GM23338 (cell line): ENCODE measurements at regions not wholly inside any gene's neighbourhood (a gene's known extent, or its start where the extent isn't known, plus 50 kb on each side); places are given as distances from the start of the nearest gene placed in this dataset.

Experiments used
- ATAC-seq: fragments of 200-7000 bp; cut with Tn5 transposase; 3 replicates; pipeline ENCODE4 v1.9.1; 2020
- DNase-seq: peaks from one replicate; pipeline ENCODE4 v3.0.0-alpha.2; 2015; ENCODE audit warnings: low spot score
- H2AFZ ChIP-seq: fragments of 200-600 bp; sonication (generic); 2 replicates; pipeline ENCODE4 v1.8.0; 2016; ENCODE audit warnings: antibody characterized with exemption, mild to moderate bottlenecking, moderate library complexity
- H3F3A ChIP-seq: fragments of 200-600 bp; sonication (generic); replicated peaks from 2 replicates; pipeline ENCODE4 v1.8.0; 2017; ENCODE audit warnings: antibody characterized with exemption, mixed run types, low read depth
- H3K27ac ChIP-seq: fragments of 200-600 bp; sonication (generic); 2 replicates; pipeline ENCODE4 v1.6.1; 2016; ENCODE audit warnings: low read depth
- H3K27me3 ChIP-seq: fragments of 200-600 bp; sonication (generic); 2 replicates; pipeline ENCODE4 v1.8.0; 2016; ENCODE audit warnings: mild to moderate bottlenecking, mixed run types, moderate library complexity; ENCODE audit not compliant: insufficient read depth
- H3K36me3 ChIP-seq: fragments of 200-600 bp; sonication (generic); 2 replicates; pipeline ENCODE4 v1.8.0; 2016; ENCODE audit warnings: mild to moderate bottlenecking; ENCODE audit not compliant: insufficient read depth
- H3K4me1 ChIP-seq: fragments of 200-600 bp; sonication (generic); 2 replicates; pipeline ENCODE4 v1.8.0; 2016; ENCODE audit warnings: mild to moderate bottlenecking, moderate library complexity; ENCODE audit not compliant: insufficient read depth
- H3K4me2 ChIP-seq: fragments of 200-600 bp; sonication (generic); 2 replicates; pipeline ENCODE4 v1.7.1; 2017; ENCODE audit warnings: mixed run types
- H3K4me3 ChIP-seq: fragments of 200-600 bp; sonication (generic); 2 replicates; pipeline ENCODE4 v1.6.1; 2016; ENCODE audit warnings: mixed run types
- H3K79me2 ChIP-seq: fragments of 200-600 bp; sonication (generic); replicated peaks from 2 replicates; pipeline ENCODE4 v1.8.0; 2017; ENCODE audit warnings: mild to moderate bottlenecking; ENCODE audit not compliant: insufficient read depth
- H3K9me2 ChIP-seq: fragments of 200-600 bp; sonication (generic); 2 replicates; pipeline ENCODE4 v1.8.0; 2017; ENCODE audit not compliant: insufficient read depth
- H4K20me1 ChIP-seq: fragments of 200-600 bp; sonication (generic); replicated peaks from 2 replicates; pipeline ENCODE4 v1.8.0; 2017; ENCODE audit warnings: mild to moderate bottlenecking; ENCODE audit not compliant: insufficient read depth
- H3K27ac Mint-ChIP-seq: 2 replicates; pipeline ENCODE4 v1.8.0; 2020; ENCODE audit warnings: inconsistent platforms, mild to moderate bottlenecking, moderate library complexity, mixed read lengths
- H3K27me3 Mint-ChIP-seq: 3 replicates; pipeline ENCODE4 v1.8.0; 2022; ENCODE audit warnings: low read depth, mild to moderate bottlenecking, moderate library complexity, mixed read lengths, inconsistent platforms; ENCODE audit not compliant: insufficient read depth, poor library complexity
- H3K36me3 Mint-ChIP-seq: 3 replicates; pipeline ENCODE4 v1.8.0; 2021; ENCODE audit warnings: low read depth, mild to moderate bottlenecking, inconsistent platforms, moderate library complexity, mixed read lengths
- H3K4me1 Mint-ChIP-seq: 3 replicates; pipeline ENCODE4 v1.8.0; 2020; ENCODE audit warnings: mild to moderate bottlenecking, inconsistent platforms, mixed read lengths
- H3K4me3 Mint-ChIP-seq: 3 replicates; pipeline ENCODE4 v1.8.0; 2021; ENCODE audit warnings: moderate library complexity, mild to moderate bottlenecking, inconsistent platforms, mixed read lengths
- H3K9me3 Mint-ChIP-seq: 3 replicates; pipeline ENCODE4 v1.8.0; 2020; ENCODE audit warnings: moderate library complexity, mild to moderate bottlenecking, inconsistent platforms, mixed read lengths
- CREB1 ChIP-seq: fragments of 250-450 bp; sonication (Bioruptor Pico); IDR thresholded peaks from 2 replicates; pipeline ENCODE4 v1.5.0; 2020; ENCODE audit warnings: low read depth, mild to moderate bottlenecking, moderate library complexity
- CTCF ChIP-seq, 2 experiments: fragments of 200-600 bp in 1 of 2; sonication (generic) in 1 of 2; conservative IDR thresholded peaks; 2 replicates each; pipeline versions ENCODE4 v1.5.1 to v1.6.1; 2016 to 2017; ENCODE audit warnings: antibody characterized with exemption in 2 of 2, low read depth in 2 of 2, mild to moderate bottlenecking in 2 of 2, moderate library complexity in 1 of 2
- ETS1 ChIP-seq: IDR thresholded peaks from 2 replicates; pipeline ENCODE4 v1.6.1; 2016; ENCODE audit warnings: antibody characterized with exemption
- EZH2 ChIP-seq: fragments of 200-600 bp; sonication (generic); IDR thresholded peaks from one replicate; pipeline ENCODE4 v1.8.0; 2017; ENCODE audit warnings: antibody characterized with exemption, mild to moderate bottlenecking, low read depth; ENCODE audit not compliant: unreplicated experiment
- EZH2phosphoT487 ChIP-seq: fragments of 200-600 bp; sonication (generic); IDR thresholded peaks from one replicate; pipeline ENCODE4 v1.8.1; 2018; ENCODE audit warnings: antibody characterized with exemption; ENCODE audit not compliant: unreplicated experiment
- JUNB ChIP-seq: IDR thresholded peaks from one replicate; pipeline ENCODE4 v1.6.1; 2016; ENCODE audit warnings: antibody characterized with exemption; ENCODE audit not compliant: unreplicated experiment
- NANOG ChIP-seq: IDR thresholded peaks from 2 replicates; pipeline ENCODE4 v1.6.1; 2016; ENCODE audit warnings: antibody characterized with exemption, borderline replicate concordance
- POLR2AphosphoS5 ChIP-seq: IDR thresholded peaks from 2 replicates; pipeline ENCODE4 v1.6.1; 2016; ENCODE audit warnings: antibody characterized with exemption, low read depth
- REST ChIP-seq: IDR thresholded peaks from one replicate; pipeline ENCODE4 v1.6.1; 2018; ENCODE audit warnings: antibody characterized with exemption; ENCODE audit not compliant: unreplicated experiment
- STAT1 ChIP-seq: IDR thresholded peaks from one replicate; pipeline ENCODE4 v1.6.1; 2016; ENCODE audit warnings: antibody characterized with exemption; ENCODE audit not compliant: unreplicated experiment
- ZNF114 ChIP-seq: fragments of 250-450 bp; sonication (Bioruptor Pico); IDR thresholded peaks from 2 replicates; pipeline ENCODE4 v1.5.0; 2020; ENCODE audit warnings: mild to moderate bottlenecking, moderate library complexity
- ZNF331 ChIP-seq: fragments of 250-450 bp; sonication (Bioruptor Pico); IDR thresholded peaks from 2 replicates; pipeline ENCODE4 v1.5.0; 2020; ENCODE audit warnings: low read depth, mild to moderate bottlenecking, moderate library complexity
- ZNF462 ChIP-seq: fragments of 250-450 bp; sonication (Bioruptor Pico); IDR thresholded peaks from 2 replicates; pipeline ENCODE4 v1.5.0; 2020; ENCODE audit warnings: mild to moderate bottlenecking, moderate library complexity

GRCh38 chr16:87077750-87078127 lies 239.5 kb downstream of the C16orf95 start:
- H3K79me2 ChIP-seq, result no peaks in the 10 kb centered on the region
- no peak for ATAC-seq

More at GRCh38 chr16:87077750-87078127, 239.5 kb downstream of the C16orf95 start:
- no peaks in the 10 kb centered on the region for H3K4me1 ChIP-seq
- Mint-ChIP-seq H3K36me3 (peaks cover 5% of the 10 kb centered on the region), H3K4me1 (no peaks in the 10 kb centered on the region), H3K4me3 (no peak overlapping the region), H3K27ac (no peak overlapping the region), H3K27me3 (no peaks in the 10 kb centered on the region), H3K9me3 (peaks cover 35% of the 10 kb centered on the region)
- H3K36me3 ChIP-seq, result 0 out of 2 replicates have a peak, but pooled peaks cover 4% of the 10 kb centered on the region
- no peaks in the 10 kb centered on the region for H3K9me2 ChIP-seq
- H3K27ac ChIP-seq, result no peak overlapping the region
- no peak overlapping the region for H3K4me3 ChIP-seq
- DNase-seq, result no peak
- TF ChIP-seq ZNF114 (CRISPR knock-in tag), result no peak
- no peak for TF ChIP-seq ZNF331 (CRISPR knock-in tag)
- TF ChIP-seq POLR2AphosphoS5, result no peak
- TF ChIP-seq ZNF462 (CRISPR knock-in tag), result no peak
- TF ChIP-seq JUNB, result no peak
- no peak for TF ChIP-seq EZH2phosphoT487
- no peak for TF ChIP-seq STAT1
- TF ChIP-seq EZH2, result no peak
- TF ChIP-seq REST, result no peak
- TF ChIP-seq CTCF (conservative IDR thresholded peaks at IDR 0.05; ENCODE audit: low read depth in 2 of 2), result no peak
- no peak for TF ChIP-seq NANOG
- no peak for TF ChIP-seq ETS1
- no peak for TF ChIP-seq CREB1
- no peaks in the 10 kb centered on the region for H4K20me1 ChIP-seq
- H2AFZ ChIP-seq, result no peak overlapping the region
- H3K27me3 ChIP-seq, result no peaks in the 10 kb centered on the region
- no peak overlapping the region for H3K4me2 ChIP-seq
- H3F3A ChIP-seq, result no peaks in the 10 kb centered on the region
